Renal cortex interstitium (tissue), 11 donors: ENCODE measurements at regions not wholly inside any gene's neighbourhood (a gene's known extent, or its start where the extent isn't known, plus 50 kb on each side); places are given as distances from the start of the nearest gene placed in this dataset.
"Not testable (repeated sequence)": the region's sequence is repeated elsewhere in the genome, so short reads cannot be mapped to it uniquely, and the experiment has no call there.

ENCODE experiments used
- DNase-seq, 11 donors: peaks; one replicate each; pipeline ENCODE4 v3.0.0-alpha.2; 2013; ENCODE audit warnings: low read depth in 9 of 11, low spot score in 4 of 11; ENCODE audit errors: extremely low read depth in 1 of 11

- no peak for DNase-seq
Observed at GRCh38 chr17:63221939-63222338, 224.2 kb downstream of the CYB561 start.

GRCh38 chr17:63222655-63223054 lies 223.5 kb downstream of the CYB561 start:
- no peak for DNase-seq

DNA sequence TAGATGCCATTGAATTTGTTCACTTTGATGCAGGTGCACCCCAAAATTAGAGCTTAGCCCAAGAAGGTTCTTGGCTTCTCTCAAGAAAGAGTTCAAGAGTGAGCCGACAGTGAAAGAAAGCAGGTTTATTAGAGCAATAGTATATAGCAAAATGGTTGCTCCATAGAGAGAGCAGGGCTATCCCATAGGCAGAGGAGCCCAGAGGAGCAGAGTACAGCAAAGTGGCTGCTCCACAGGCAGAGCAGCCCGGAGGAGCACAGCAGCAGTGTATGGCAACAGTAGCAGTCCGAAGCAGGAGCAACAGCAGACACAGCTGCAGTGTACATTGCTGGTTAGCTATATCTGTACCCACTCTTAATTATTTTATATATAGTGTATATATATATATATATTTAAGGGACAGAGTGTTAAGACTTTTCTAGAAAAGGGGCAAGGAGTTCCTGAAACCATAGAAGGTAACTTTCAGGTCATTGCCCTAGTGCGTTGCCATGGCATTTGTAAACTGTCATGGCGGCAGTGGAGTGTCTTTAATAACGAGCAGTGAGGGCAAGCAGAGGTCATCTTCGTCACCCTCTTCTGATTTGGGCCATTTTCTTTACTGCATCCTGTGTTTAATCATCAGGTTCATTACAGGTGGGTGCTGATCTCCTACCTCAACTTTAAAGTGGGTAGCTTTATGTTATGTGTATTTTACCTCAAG lies 222.7 kb downstream of the CYB561 start:
- DNase-seq: no peak

- DNase-seq: no peak
Observed at GRCh38 chr17:63224644-63225043, 221.5 kb downstream of the CYB561 start.

DNA sequence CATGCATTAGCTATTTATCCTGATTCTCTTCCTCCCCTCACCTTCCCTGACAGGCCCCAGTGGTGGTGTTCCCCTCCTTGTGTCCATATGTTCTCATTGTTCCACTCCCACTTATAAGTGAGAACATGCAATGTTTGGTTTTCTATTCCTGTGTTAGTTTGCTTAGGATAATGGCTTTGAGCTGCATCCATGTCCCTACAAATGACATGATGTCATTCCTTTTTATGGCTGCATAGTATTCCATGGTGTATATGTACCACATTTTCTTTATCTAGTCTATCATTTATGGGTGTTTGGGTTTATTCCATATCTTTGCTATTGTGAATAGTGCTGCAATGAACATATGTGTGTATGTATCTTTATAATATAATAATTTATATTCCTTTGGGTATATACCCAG lies 219.4 kb downstream of the CYB561 start:
- not testable (repeated sequence) for DNase-seq

GRCh38 chr17:63231015-63231620 lies 215.0 kb downstream of the CYB561 start:
- DNase-seq: not testable (repeated sequence)

- no peak for DNase-seq
Observed at GRCh38 chr17:63232565-63233310, 213.4 kb downstream of the CYB561 start.

- DNase-seq: no peak
Observed at GRCh38 chr17:63240106-63240505, 206.0 kb downstream of the CYB561 start.

DNA sequence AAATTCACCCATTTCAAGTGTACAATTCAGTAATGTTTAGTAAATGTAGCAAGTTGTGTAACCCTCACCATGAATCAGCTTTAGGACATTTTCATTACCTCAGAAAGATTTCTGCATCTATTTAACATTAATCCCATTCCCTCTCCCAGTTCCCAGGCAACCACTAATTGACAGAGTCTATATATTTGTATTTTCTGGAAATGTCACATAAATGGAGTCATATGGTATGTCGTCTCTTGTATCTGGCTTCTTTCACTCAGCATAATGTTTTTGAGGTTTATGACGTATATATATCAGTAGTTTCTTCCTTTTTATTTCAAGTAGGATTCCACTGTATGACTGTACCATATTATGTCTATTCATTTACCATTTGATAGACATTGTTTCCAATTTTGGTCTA lies 199.8 kb downstream of the CYB561 start:
- DNase-seq: no peak

GRCh38 chr17:63247706-63248105 lies 198.4 kb downstream of the CYB561 start:
- no peak for DNase-seq

DNA sequence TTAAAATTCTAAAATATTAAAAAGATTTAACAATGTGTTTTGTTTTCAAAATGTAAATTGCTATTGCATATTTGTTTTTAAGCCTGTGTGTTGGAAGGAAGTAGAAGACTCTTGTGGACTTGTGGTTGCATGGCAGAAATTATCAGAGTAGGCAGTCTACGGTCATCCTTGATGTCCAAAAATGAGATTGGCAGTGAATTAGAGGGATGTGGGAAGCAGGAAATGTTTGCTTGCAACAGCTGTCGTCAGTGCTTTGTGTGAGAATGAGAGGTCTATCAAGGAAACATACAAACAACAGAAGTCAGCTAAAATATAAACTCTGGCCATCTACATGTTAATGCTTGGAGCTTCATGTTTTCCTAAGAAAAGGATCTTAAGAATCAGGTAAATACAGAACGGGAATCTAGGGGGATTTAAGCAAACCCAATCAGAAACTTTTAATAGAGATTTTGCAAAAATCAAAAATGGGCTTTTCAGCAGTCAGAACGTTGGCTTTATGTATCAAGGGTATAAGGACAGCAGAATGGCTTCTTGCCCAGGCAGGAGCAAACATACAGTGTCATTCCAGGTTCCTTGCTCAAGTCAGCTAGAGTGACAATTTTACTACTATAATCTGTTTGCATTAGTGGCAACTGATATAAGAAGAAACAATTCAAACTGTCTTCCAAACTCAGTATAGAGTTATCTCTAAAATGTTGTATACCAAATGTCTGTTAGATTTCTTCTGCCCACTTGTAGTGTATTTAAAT lies 196.7 kb downstream of the CYB561 start:
- DNase-seq: no peak

DNA sequence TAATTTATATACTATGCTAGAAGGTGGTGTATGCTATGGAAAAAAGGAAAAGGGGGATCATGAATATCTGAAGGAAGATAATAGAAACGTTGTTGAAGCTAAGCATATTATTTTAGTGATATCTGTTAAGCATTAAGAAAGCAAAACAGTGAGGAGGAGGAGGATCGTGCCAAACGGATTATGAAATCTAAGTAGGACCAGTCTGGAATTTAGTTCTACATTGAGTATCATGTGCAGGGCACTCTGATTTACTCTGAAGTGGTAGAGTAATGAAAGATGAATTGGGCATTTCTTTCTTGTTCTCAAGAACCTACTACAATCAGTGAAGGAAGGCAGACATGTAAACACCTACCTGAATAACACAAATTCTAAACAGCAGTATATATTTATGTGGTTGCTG lies 195.3 kb downstream of the CYB561 start:
- DNase-seq: no peak

DNA sequence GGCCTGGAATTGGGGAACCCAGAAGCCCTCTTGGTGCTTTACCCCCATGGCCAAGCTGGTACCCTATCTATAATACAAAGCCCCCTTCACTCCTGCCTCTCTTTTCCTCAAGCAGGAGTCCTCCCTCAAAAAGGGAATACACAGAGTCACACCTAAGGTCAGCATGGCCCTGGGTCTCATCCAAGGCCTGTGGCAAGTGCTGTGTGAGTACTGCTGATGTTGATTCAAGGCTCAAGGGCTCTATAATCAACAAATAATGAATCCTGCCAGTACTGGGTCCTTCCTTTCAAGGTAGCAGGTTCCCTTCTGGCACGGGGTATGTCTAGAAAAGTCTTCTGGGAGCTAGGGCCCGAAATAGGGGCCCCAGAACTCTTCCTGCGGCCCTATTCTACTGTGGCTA lies 187.3 kb downstream of the CYB561 start:
- no peak for DNase-seq

DNA sequence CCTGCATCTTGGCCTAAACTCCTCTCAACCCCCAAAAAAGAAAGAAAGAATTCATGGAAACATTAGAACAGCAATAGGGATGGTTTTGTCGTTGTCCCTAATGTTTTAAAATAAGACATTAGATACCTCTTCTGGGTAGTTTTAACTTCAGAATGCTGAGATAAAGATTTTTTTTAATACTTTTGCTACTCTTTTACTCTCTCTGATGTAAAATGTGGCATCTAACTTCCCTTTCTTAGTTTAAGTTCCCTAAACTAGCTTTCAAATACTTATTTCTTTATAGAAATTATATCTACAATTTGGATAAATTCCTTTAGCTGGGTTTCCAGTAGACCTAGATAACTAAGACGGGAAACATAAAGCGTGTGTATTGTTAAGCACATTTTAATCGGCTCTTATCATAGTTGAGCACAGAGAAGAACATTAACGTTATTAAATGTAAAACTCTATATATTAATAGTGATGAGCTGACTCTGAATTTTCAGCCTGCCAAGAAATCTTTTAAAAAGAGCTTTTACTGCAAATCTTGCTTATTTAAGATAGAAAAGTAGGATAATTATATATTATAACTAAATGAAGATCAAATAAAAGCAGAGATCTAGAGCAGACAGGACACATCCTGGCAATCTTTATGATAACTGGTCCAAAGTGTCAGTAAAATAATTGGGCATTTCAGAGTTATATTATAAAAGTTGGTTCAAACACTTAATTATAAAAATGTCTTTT lies 183.2 kb downstream of the CYB561 start:
- no peak for DNase-seq

- no peak for DNase-seq
Observed at GRCh38 chr17:63265526-63265925, 180.6 kb downstream of the CYB561 start.

DNA sequence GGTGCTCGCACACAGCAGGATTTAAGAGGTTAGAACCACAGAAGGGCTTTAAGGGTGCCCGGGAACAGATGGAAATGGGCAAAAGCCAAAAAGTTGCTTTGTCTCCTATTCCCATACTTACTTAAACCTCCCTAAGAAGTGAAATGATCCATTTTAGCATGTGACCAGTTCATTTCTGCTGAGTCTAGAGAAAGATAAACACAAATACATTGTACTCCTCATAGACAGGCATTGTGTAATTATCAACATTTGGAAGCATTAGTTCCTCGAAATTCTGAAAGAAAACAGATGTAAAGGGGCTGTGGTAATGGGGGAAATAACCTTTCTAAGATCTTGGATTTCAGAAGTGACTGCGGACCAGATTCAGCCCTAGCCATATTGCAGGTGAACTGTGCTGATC lies 178.3 kb downstream of the CYB561 start:
- no peak for DNase-seq

DNA sequence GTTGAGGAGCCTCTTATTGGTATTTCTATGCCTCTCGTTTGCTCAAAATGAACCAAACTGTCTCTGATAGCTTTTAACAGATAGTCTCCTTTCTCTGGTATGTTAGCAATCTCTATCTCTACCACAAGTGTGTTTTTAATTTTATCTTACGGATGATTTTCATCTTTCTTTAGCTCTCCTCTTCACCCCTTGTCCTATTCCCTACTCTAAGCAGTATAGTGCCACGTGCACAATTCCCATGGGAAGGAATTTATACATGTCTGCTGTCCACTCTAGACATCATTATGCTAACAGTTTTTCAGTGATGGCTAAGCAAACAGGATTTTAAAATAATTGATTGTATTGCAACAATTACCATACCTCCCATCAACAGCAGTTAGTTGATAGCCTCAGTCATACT lies 177.3 kb downstream of the CYB561 start:
- DNase-seq: no peak

DNA sequence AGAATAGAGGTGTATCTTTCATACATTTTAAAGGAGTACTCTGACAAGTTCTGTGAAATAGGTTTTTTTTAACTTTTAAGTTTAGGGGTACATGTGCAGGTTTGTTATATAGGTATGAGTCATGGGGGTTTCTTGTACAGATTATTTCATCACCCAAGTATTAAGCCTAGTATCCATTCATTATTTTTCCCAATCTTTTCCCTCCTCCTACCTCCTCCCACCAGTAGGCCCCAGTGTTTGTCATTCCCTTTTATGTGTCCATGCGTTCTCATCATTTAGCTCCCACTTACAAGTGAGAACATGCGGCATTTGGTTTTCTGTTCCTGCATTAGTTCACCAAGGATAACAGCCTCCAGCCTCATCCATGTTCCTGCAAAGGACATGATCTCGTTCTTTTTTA lies 175.5 kb downstream of the CYB561 start:
- DNase-seq: no peak

- DNase-seq: no peak
Observed at GRCh38 chr17:63274146-63274545, 172.0 kb downstream of the CYB561 start.
